Neural crest cell (in vitro differentiated cells): ENCODE measurements at regions not wholly inside any gene's neighbourhood (a gene's known extent, or its start where the extent isn't known, plus 50 kb on each side); places are given as distances from the start of the nearest gene placed in this dataset.

Experiments used
- DNase-seq: peaks from one replicate; pipeline ENCODE4 v3.0.0; 2021; ENCODE audit warnings: low read depth, mixed read lengths, low spot score
- H3K27ac Mint-ChIP-seq: one replicate; pipeline ENCODE4 v1.8.0; 2021; ENCODE audit warnings: mild to moderate bottlenecking, mixed read lengths; ENCODE audit not compliant: unreplicated experiment
- H3K27me3 Mint-ChIP-seq: 2 replicates; pipeline ENCODE4 v1.8.0; 2021; ENCODE audit warnings: low read depth, mild to moderate bottlenecking, mixed read lengths
- H3K36me3 Mint-ChIP-seq: 2 replicates; pipeline ENCODE4 v1.8.0; 2021; ENCODE audit warnings: low read depth, mild to moderate bottlenecking, mixed read lengths
- H3K4me1 Mint-ChIP-seq: 2 replicates; pipeline ENCODE4 v1.8.0; 2021; ENCODE audit warnings: mixed read lengths
- H3K4me3 Mint-ChIP-seq: one replicate; pipeline ENCODE4 v1.8.0; 2021; ENCODE audit warnings: mild to moderate bottlenecking, mixed read lengths
- H3K9me3 Mint-ChIP-seq: 2 replicates; pipeline ENCODE4 v1.8.0; 2021; ENCODE audit warnings: mixed read lengths
- CTCF ChIP-seq: fragments of 200-600 bp; sonication (generic); conservative IDR thresholded peaks from 2 replicates; pipeline ENCODE4 v1.5.0; 2021; ENCODE audit warnings: antibody characterized with exemption, mild to moderate bottlenecking

GRCh38 chr6:99187429-99187828 is 162.0 kb downstream of the FAXC start:
- Mint-ChIP-seq H3K27ac (no peak overlapping the region), H3K9me3 (peaks cover 4% of the 10 kb centered on the region), H3K36me3 (peaks cover 2% of the 10 kb centered on the region), H3K4me3 (no peak overlapping the region), H3K4me1 (no peaks in the 10 kb centered on the region), H3K27me3 (no peaks in the 10 kb centered on the region)
- no peak for DNase-seq
- no peak for TF ChIP-seq CTCF

- no peak for DNase-seq
- TF ChIP-seq CTCF = no peak
- no peak overlapping the region for H3K4me3 Mint-ChIP-seq
- peaks cover 5% of the 10 kb centered on the region for H3K36me3 Mint-ChIP-seq
- H3K27ac Mint-ChIP-seq = no peak overlapping the region
- H3K9me3 Mint-ChIP-seq = peaks cover 11% of the 10 kb centered on the region
- H3K27me3 Mint-ChIP-seq = no peaks in the 10 kb centered on the region
- no peaks in the 10 kb centered on the region for H3K4me1 Mint-ChIP-seq
Measured at GRCh38 chr6:99186417-99186816, 163.1 kb downstream of the FAXC start.

- no peak for DNase-seq
- no peaks in the 10 kb centered on the region for H3K27me3 Mint-ChIP-seq
- no peak for TF ChIP-seq CTCF
- H3K27ac Mint-ChIP-seq = no peak overlapping the region
- H3K4me3 Mint-ChIP-seq = no peak overlapping the region
- H3K9me3 Mint-ChIP-seq = peaks cover 14% of the 10 kb centered on the region
- no peaks in the 10 kb centered on the region for H3K4me1 Mint-ChIP-seq
- peaks cover 6% of the 10 kb centered on the region for H3K36me3 Mint-ChIP-seq
Measured at GRCh38 chr6:99185525-99185924, 163.9 kb downstream of the FAXC start.

GRCh38 chr6:99184696-99185095 is 164.8 kb downstream of the FAXC start:
- H3K4me1 Mint-ChIP-seq = no peaks in the 10 kb centered on the region
- H3K4me3 Mint-ChIP-seq = no peak overlapping the region
- H3K36me3 Mint-ChIP-seq = peaks cover 6% of the 10 kb centered on the region
- H3K27me3 Mint-ChIP-seq = no peaks in the 10 kb centered on the region
- no peak for TF ChIP-seq CTCF
- H3K9me3 Mint-ChIP-seq = peaks cover 16% of the 10 kb centered on the region
- no peak for DNase-seq
- H3K27ac Mint-ChIP-seq = no peak overlapping the region

GRCh38 chr6:99183066-99183465 is 166.4 kb downstream of the FAXC start:
- H3K9me3 Mint-ChIP-seq = peaks cover 20% of the 10 kb centered on the region

More at GRCh38 chr6:99183066-99183465, 166.4 kb downstream of the FAXC start:
- no peak overlapping the region for H3K4me3 Mint-ChIP-seq
- H3K27me3 Mint-ChIP-seq = no peaks in the 10 kb centered on the region
- H3K27ac Mint-ChIP-seq = no peak overlapping the region
- peaks cover 9% of the 10 kb centered on the region for H3K36me3 Mint-ChIP-seq
- TF ChIP-seq CTCF = no peak
- DNase-seq = no peak
- H3K4me1 Mint-ChIP-seq = no peaks in the 10 kb centered on the region
